ENCODE measurements at regions not wholly inside any gene's neighbourhood (a gene's known extent, or its start where the extent isn't known, plus 50 kb on each side); places are given as distances from the start of the nearest gene placed in this dataset.

DNA sequence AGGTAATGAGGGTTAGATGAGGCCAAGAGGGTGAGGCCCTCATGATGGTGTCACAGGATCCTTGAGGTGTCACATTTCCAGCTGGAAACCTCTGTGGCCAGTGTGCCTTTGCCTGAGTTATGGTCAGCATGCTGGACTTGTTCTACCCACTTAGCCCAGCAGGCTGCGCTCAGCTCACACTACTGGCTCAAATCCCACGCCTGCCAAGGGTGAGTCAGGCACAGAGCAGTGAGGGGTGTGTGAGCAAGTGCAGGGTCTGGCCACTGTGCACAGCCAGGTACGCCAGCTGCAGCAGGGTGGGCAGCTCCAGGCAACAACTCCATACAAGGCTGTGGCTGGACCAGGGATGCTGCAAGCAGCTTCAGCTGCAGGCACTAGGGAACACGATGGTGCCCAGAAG, 616.6 kb upstream of the FSHR start:
- TF ChIP-seq, protein P1, sequence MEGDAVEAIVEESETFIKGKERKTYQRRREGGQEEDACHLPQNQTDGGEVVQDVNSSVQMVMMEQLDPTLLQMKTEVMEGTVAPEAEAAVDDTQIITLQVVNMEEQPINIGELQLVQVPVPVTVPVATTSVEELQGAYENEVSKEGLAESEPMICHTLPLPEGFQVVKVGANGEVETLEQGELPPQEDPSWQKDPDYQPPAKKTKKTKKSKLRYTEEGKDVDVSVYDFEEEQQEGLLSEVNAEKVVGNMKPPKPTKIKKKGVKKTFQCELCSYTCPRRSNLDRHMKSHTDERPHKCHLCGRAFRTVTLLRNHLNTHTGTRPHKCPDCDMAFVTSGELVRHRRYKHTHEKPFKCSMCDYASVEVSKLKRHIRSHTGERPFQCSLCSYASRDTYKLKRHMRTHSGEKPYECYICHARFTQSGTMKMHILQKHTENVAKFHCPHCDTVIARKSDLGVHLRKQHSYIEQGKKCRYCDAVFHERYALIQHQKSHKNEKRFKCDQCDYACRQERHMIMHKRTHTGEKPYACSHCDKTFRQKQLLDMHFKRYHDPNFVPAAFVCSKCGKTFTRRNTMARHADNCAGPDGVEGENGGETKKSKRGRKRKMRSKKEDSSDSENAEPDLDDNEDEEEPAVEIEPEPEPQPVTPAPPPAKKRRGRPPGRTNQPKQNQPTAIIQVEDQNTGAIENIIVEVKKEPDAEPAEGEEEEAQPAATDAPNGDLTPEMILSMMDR (IDR thresholded peaks at IDR 0.05 in 2 of 3, conservative IDR thresholded peaks at IDR 0.05 in 1 of 3; ENCODE audit: control insufficient read depth in 2 of 3, extremely low read depth in 1 of 3, insufficient read depth in 1 of 3, low read depth in 3 of 3, low read length in 3 of 3) = peak; percentile 31 to 47 (median 44); a peak in 5 of 6 replicates
- TF ChIP-seq CHD2 (IDR thresholded peaks at IDR 0.05; ENCODE audit: borderline replicate concordance, low read depth, low read length) (no peak), CBFB (IDR thresholded peaks at IDR 0.05; ENCODE audit: low read depth) (no peak), REST (IDR thresholded peaks at IDR 0.05; ENCODE audit: low read depth, low read length) (no peak), POLR2A (IDR thresholded peaks at IDR 0.05; ENCODE audit: low read depth, low read length) (no peak), NBN (IDR thresholded peaks at IDR 0.05) (no peak), ZBTB33 (IDR thresholded peaks at IDR 0.05) (no peak), TAF1 (IDR thresholded peaks at IDR 0.05; ENCODE audit: borderline replicate concordance, low read depth, low read length) (no peak)
